Epithelial cell of proximal tubule (primary cell): ENCODE measurements at regions not wholly inside any gene's neighbourhood (a gene's known extent, or its start where the extent isn't known, plus 50 kb on each side); places are given as distances from the start of the nearest gene placed in this dataset.

Source experiments
- DNase-seq: peaks from one replicate; pipeline ENCODE4 v3.0.0-alpha.2; 2011; ENCODE audit warnings: low read depth
- H3K4me3 ChIP-seq: 2 replicates; pipeline ENCODE4 v1.5.1; 2011; ENCODE audit warnings: low read depth, mild to moderate bottlenecking, low read length
- TF ChIP-seq, protein P1 (sequence below): conservative IDR thresholded peaks from 2 replicates; pipeline ENCODE4 v1.5.1; 2012; ENCODE audit warnings: low read depth, mild to moderate bottlenecking, low read length

DNA sequence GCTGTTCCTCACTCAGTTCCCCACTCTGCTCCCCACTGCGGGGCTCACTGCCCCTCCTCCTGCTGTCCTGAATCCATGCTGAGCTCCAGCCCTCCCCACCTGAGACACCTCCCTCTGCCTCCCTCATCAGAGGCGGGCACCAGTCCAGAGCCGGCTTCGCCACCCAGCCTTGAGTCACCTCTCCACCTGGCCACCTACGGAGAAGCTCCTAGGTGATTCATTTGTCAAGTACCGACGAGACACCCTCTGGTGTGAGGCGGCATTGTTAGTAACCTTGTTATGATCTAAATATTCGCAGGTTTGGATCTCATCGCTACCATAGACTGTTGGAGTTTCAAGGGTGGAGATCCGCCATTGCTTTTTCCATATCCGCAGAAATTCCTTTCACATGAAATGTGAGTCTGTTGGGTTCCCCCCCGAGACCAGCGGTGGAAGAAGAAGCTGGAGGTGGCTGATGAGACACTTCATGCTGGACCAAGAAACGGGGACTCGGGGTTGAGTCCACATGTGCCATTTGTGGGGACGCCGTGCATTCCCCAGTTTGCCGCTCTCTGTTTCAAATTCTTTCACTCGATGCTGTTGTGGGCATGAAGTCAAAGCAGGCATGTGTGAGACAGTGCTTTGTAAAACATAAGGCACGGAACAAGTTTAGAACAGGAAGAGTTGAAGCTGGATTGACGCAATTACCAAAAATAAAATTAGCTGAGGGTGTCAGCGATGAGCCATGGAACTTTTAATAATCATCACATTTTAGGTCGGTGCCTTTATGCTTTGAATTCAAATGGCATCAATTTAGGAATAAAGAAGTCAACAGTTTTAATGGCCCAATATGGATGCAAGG lies 259.8 kb upstream of the HDAC4 start:
- TF ChIP-seq, protein P1, sequence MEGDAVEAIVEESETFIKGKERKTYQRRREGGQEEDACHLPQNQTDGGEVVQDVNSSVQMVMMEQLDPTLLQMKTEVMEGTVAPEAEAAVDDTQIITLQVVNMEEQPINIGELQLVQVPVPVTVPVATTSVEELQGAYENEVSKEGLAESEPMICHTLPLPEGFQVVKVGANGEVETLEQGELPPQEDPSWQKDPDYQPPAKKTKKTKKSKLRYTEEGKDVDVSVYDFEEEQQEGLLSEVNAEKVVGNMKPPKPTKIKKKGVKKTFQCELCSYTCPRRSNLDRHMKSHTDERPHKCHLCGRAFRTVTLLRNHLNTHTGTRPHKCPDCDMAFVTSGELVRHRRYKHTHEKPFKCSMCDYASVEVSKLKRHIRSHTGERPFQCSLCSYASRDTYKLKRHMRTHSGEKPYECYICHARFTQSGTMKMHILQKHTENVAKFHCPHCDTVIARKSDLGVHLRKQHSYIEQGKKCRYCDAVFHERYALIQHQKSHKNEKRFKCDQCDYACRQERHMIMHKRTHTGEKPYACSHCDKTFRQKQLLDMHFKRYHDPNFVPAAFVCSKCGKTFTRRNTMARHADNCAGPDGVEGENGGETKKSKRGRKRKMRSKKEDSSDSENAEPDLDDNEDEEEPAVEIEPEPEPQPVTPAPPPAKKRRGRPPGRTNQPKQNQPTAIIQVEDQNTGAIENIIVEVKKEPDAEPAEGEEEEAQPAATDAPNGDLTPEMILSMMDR, result no peak
- DNase-seq, result no peak
- no peak overlapping the region for H3K4me3 ChIP-seq

DNA sequence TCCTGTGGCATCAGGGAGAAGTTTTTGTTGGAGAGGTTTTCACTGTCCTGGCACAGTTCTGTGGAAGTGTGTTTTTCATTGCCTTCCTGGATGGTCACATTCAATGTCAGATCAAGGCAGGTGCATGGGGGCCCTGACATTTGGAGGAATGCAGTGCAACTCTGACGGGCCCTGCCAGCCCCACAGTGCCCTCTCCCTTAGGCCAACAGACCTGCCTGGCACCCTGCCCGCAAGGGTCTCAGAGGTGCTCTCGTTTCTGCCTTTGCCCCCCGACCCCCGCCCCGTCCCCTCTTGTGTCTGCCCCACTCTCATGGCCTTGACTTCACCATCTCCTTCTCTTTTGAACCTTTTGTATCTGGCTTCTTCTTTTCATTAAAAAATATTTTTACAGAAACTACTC lies 257.2 kb upstream of the HDAC4 start:
- TF ChIP-seq, protein P1, result no peak
- no peak for DNase-seq
- H3K4me3 ChIP-seq, result no peak overlapping the region

DNA sequence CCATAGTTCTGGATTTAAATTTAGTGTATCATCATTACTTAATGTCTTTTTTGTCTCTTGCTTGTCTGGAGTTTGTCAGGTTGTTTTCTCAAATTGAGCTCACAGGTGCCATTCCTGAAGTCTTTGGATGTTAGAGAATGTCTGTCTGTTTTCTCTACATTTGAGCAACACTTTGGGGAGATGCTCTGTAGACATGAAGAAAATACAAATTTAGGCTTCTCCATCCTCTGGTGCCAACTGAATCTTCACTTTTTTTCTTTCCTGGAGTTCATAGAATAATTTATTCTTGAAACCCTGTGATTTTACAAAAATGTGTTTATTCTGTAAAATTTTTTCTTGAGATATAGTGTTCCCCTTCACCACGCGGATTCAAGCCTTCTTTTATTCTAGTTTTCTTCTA lies 256.4 kb upstream of the HDAC4 start:
- DNase-seq, result no peak
- TF ChIP-seq, protein P1, result no peak
- H3K4me3 ChIP-seq, result no peak overlapping the region

DNA sequence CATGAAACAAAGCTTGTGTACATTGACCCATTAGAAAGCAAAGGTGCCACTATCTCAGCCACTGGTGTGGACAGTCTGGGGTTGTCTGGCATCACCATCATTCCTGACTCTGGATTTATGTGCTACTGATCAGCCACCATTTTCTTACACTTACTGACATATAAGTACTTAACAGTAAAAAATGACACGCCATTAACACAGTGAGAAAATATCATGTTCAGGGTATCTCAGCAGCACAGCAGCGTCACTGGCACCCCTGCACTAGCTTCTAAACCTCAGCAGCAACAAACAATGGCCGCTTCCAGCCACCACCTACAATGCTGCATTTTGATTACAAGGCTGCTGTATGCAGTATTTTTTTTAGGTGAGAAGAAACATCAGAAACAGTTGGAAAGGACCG lies 253.4 kb upstream of the HDAC4 start:
- H3K4me3 ChIP-seq, result no peak overlapping the region
- TF ChIP-seq, protein P1, result no peak
- DNase-seq, result no peak

DNA sequence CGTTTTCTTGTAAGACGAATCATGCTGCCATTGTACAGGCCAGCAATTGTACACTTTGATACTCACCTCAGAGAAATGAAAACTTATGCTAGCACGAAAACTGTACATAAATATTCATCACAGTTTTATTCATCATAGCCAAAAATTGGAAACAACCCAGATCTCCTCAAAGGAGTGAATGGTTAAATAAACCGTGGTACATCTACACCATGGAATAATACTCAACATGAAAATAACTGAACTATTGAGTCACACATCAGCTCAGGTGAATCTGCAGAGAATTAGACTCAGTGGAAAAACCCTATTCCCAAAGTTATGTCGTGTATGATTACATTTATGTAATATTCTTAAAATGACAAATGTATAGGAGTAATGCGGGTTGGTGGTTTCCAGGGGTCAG lies 251.0 kb upstream of the HDAC4 start:
- H3K4me3 ChIP-seq, result no peak overlapping the region
- TF ChIP-seq, protein P1, result no peak
- no peak for DNase-seq

DNA sequence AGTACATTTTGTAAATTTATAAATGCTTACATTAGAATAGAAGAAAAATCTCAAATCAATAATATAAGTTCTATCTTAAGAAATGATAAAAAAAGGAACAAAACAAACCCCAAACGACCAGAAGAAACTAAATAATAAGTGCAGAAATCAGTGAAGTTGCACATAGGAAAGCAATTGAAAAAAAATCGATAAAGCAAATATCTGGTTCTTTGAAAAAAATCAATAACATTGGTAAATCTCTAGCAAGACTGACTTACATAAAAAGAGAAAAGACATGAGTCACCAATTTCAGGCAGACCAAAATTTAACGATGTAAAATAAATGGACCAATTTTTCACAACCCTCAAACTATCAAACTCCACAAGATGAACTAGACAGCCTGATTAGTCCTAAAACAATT lies 249.9 kb upstream of the HDAC4 start:
- TF ChIP-seq, protein P1, result no peak
- DNase-seq, result no peak
- no peak overlapping the region for H3K4me3 ChIP-seq

DNA sequence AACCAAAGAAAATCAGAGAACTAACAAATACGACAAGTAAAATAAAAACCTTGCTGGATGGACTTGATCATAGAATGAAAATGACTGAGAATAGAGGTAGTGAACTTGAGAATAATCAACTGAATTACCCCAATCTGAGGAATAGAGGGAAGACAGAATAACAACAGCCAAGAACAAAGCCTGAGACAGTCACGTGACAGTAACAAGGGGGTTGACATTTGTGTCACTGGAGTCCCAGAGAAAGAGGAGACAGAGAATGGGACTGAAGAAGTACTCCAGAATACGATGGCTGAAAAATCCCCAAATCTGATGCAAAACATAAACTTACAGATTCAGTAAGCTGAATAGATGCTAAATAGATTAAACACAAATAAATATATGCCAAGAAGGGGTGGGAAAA lies 248.5 kb upstream of the HDAC4 start:
- TF ChIP-seq, protein P1, result no peak
- H3K4me3 ChIP-seq, result no peak overlapping the region
- DNase-seq, result no peak
